ENCODE measurements at regions not wholly inside any gene's neighbourhood (a gene's known extent, or its start where the extent isn't known, plus 50 kb on each side); places are given as distances from the start of the nearest gene placed in this dataset.

GRCh38 chr2:22497064-22497463 lies 887.9 kb upstream of the KLHL29 start:
- H3K9me3 ChIP-seq (ENCODE audit: control insufficient read depth, insufficient read depth, low read depth, low read length): no peaks in the 10 kb centered on the region
- H3K36me3 ChIP-seq (ENCODE audit: control insufficient read depth, insufficient read depth, low read length): no peaks in the 10 kb centered on the region
- H3K27me3 ChIP-seq (ENCODE audit: control insufficient read depth, insufficient read depth, low read length): no peaks in the 10 kb centered on the region
- no peak overlapping the region for H3K4me3 ChIP-seq (ENCODE audit: low read depth, low read length)
- no peaks in the 10 kb centered on the region for H3K4me1 ChIP-seq (ENCODE audit: control insufficient read depth, insufficient read depth, low read length)
- no peak overlapping the region for H3K9ac ChIP-seq (ENCODE audit: low read length)
- no peak overlapping the region for H3K27ac ChIP-seq (ENCODE audit: low read depth, low read length)

GRCh38 chr2:22497789-22498188 lies 887.2 kb upstream of the KLHL29 start:
- Histone ChIP-seq H3K9me3 (ENCODE audit: control insufficient read depth, insufficient read depth, low read depth, low read length) (no peaks in the 10 kb centered on the region), H3K9ac (ENCODE audit: low read length) (no peak overlapping the region), H3K27me3 (ENCODE audit: control insufficient read depth, insufficient read depth, low read length) (no peaks in the 10 kb centered on the region), H3K4me3 (ENCODE audit: low read depth, low read length) (no peak overlapping the region), H3K27ac (ENCODE audit: low read depth, low read length) (no peak overlapping the region), H3K36me3 (ENCODE audit: control insufficient read depth, insufficient read depth, low read length) (no peaks in the 10 kb centered on the region), H3K4me1 (ENCODE audit: control insufficient read depth, insufficient read depth, low read length) (no peaks in the 10 kb centered on the region)

GRCh38 chr2:22499082-22499839 lies 885.7 kb upstream of the KLHL29 start:
- Histone ChIP-seq H3K9me3 (ENCODE audit: control insufficient read depth, insufficient read depth, low read depth, low read length) (no peaks in the 10 kb centered on the region), H3K9ac (ENCODE audit: low read length) (no peak overlapping the region), H3K4me1 (ENCODE audit: control insufficient read depth, insufficient read depth, low read length) (no peaks in the 10 kb centered on the region), H3K36me3 (ENCODE audit: control insufficient read depth, insufficient read depth, low read length) (no peaks in the 10 kb centered on the region), H3K27me3 (ENCODE audit: control insufficient read depth, insufficient read depth, low read length) (no peaks in the 10 kb centered on the region), H3K4me3 (ENCODE audit: low read depth, low read length) (no peak overlapping the region), H3K27ac (ENCODE audit: low read depth, low read length) (no peak overlapping the region)

GRCh38 chr2:22500555-22500935 lies 884.4 kb upstream of the KLHL29 start:
- Histone ChIP-seq H3K4me1 (ENCODE audit: control insufficient read depth, insufficient read depth, low read length) (no peaks in the 10 kb centered on the region), H3K27ac (ENCODE audit: low read depth, low read length) (no peak overlapping the region), H3K27me3 (ENCODE audit: control insufficient read depth, insufficient read depth, low read length) (no peaks in the 10 kb centered on the region), H3K9ac (ENCODE audit: low read length) (no peak overlapping the region), H3K36me3 (ENCODE audit: control insufficient read depth, insufficient read depth, low read length) (no peaks in the 10 kb centered on the region), H3K9me3 (ENCODE audit: control insufficient read depth, insufficient read depth, low read depth, low read length) (no peaks in the 10 kb centered on the region), H3K4me3 (ENCODE audit: low read depth, low read length) (no peak overlapping the region)

- H3K4me1 ChIP-seq (ENCODE audit: control insufficient read depth, insufficient read depth, low read length): no peaks in the 10 kb centered on the region
- H3K9me3 ChIP-seq (ENCODE audit: control insufficient read depth, insufficient read depth, low read depth, low read length): no peaks in the 10 kb centered on the region
- no peaks in the 10 kb centered on the region for H3K27me3 ChIP-seq (ENCODE audit: control insufficient read depth, insufficient read depth, low read length)
- no peaks in the 10 kb centered on the region for H3K36me3 ChIP-seq (ENCODE audit: control insufficient read depth, insufficient read depth, low read length)
- no peak overlapping the region for H3K9ac ChIP-seq (ENCODE audit: low read length)
- H3K4me3 ChIP-seq (ENCODE audit: low read depth, low read length): no peak overlapping the region
- no peak overlapping the region for H3K27ac ChIP-seq (ENCODE audit: low read depth, low read length)
These were observed 883.1 kb upstream of the KLHL29 start for GRCh38 chr2:22501851-22502250.

GRCh38 chr2:22513563-22513962 lies 871.4 kb upstream of the KLHL29 start:
- no peak overlapping the region for H3K4me3 ChIP-seq (ENCODE audit: low read depth, low read length)
- H3K27ac ChIP-seq (ENCODE audit: low read depth, low read length): no peak overlapping the region
- no peaks in the 10 kb centered on the region for H3K9me3 ChIP-seq (ENCODE audit: control insufficient read depth, insufficient read depth, low read depth, low read length)
- no peaks in the 10 kb centered on the region for H3K4me1 ChIP-seq (ENCODE audit: control insufficient read depth, insufficient read depth, low read length)
- no peaks in the 10 kb centered on the region for H3K36me3 ChIP-seq (ENCODE audit: control insufficient read depth, insufficient read depth, low read length)
- H3K27me3 ChIP-seq (ENCODE audit: control insufficient read depth, insufficient read depth, low read length): no peaks in the 10 kb centered on the region
- H3K9ac ChIP-seq (ENCODE audit: low read length): no peak overlapping the region

- Histone ChIP-seq H3K27me3 (ENCODE audit: control insufficient read depth, insufficient read depth, low read length) (no peaks in the 10 kb centered on the region), H3K9ac (ENCODE audit: low read length) (no peak overlapping the region), H3K4me1 (ENCODE audit: control insufficient read depth, insufficient read depth, low read length) (peaks cover 4% of the 10 kb centered on the region), H3K4me3 (ENCODE audit: low read depth, low read length) (no peak overlapping the region), H3K9me3 (ENCODE audit: control insufficient read depth, insufficient read depth, low read depth, low read length) (no peaks in the 10 kb centered on the region), H3K36me3 (ENCODE audit: control insufficient read depth, insufficient read depth, low read length) (no peaks in the 10 kb centered on the region), H3K27ac (ENCODE audit: low read depth, low read length) (no peak overlapping the region)
These were observed 867.8 kb upstream of the KLHL29 start for GRCh38 chr2:22517141-22517540.

GRCh38 chr2:22518641-22519040 lies 866.3 kb upstream of the KLHL29 start:
- no peak overlapping the region for H3K9ac ChIP-seq (ENCODE audit: low read length)
- no peak overlapping the region for H3K27ac ChIP-seq (ENCODE audit: low read depth, low read length)
- H3K27me3 ChIP-seq (ENCODE audit: control insufficient read depth, insufficient read depth, low read length): no peaks in the 10 kb centered on the region
- no peaks in the 10 kb centered on the region for H3K9me3 ChIP-seq (ENCODE audit: control insufficient read depth, insufficient read depth, low read depth, low read length)
- H3K36me3 ChIP-seq (ENCODE audit: control insufficient read depth, insufficient read depth, low read length): no peaks in the 10 kb centered on the region
- peaks cover 4% of the 10 kb centered on the region for H3K4me1 ChIP-seq (ENCODE audit: control insufficient read depth, insufficient read depth, low read length)
- H3K4me3 ChIP-seq (ENCODE audit: low read depth, low read length): no peak overlapping the region

GRCh38 chr2:22520369-22521288 lies 864.4 kb upstream of the KLHL29 start:
- Histone ChIP-seq H3K27me3 (ENCODE audit: control insufficient read depth, insufficient read depth, low read length) (no peaks in the 10 kb centered on the region), H3K9me3 (ENCODE audit: control insufficient read depth, insufficient read depth, low read depth, low read length) (no peaks in the 10 kb centered on the region), H3K4me3 (ENCODE audit: low read depth, low read length) (no peak overlapping the region), H3K27ac (ENCODE audit: low read depth, low read length) (no peak overlapping the region), H3K36me3 (ENCODE audit: control insufficient read depth, insufficient read depth, low read length) (no peaks in the 10 kb centered on the region), H3K9ac (ENCODE audit: low read length) (no peak overlapping the region), H3K4me1 (ENCODE audit: control insufficient read depth, insufficient read depth, low read length) (peaks cover 4% of the 10 kb centered on the region)

GRCh38 chr2:22521620-22522019 lies 863.4 kb upstream of the KLHL29 start:
- no peaks in the 10 kb centered on the region for H3K9me3 ChIP-seq (ENCODE audit: control insufficient read depth, insufficient read depth, low read depth, low read length)

GRCh38 chr2:22525681-22526080 lies 859.3 kb upstream of the KLHL29 start:
- Histone ChIP-seq H3K4me3 (ENCODE audit: low read depth, low read length) (no peak overlapping the region), H3K9me3 (ENCODE audit: control insufficient read depth, insufficient read depth, low read depth, low read length) (no peaks in the 10 kb centered on the region), H3K9ac (ENCODE audit: low read length) (no peak overlapping the region), H3K27ac (ENCODE audit: low read depth, low read length) (no peak overlapping the region), H3K27me3 (ENCODE audit: control insufficient read depth, insufficient read depth, low read length) (no peaks in the 10 kb centered on the region), H3K36me3 (ENCODE audit: control insufficient read depth, insufficient read depth, low read length) (no peaks in the 10 kb centered on the region), H3K4me1 (ENCODE audit: control insufficient read depth, insufficient read depth, low read length) (peaks cover 4% of the 10 kb centered on the region)

More at GRCh38 chr2:22521620-22522019, 863.4 kb upstream of the KLHL29 start:
- no peaks in the 10 kb centered on the region for H3K36me3 ChIP-seq (ENCODE audit: control insufficient read depth, insufficient read depth, low read length)
- no peak overlapping the region for H3K4me3 ChIP-seq (ENCODE audit: low read depth, low read length)
- peaks cover 4% of the 10 kb centered on the region for H3K4me1 ChIP-seq (ENCODE audit: control insufficient read depth, insufficient read depth, low read length)
- H3K9ac ChIP-seq (ENCODE audit: low read length): no peak overlapping the region
- H3K27ac ChIP-seq (ENCODE audit: low read depth, low read length): no peak overlapping the region
- H3K27me3 ChIP-seq (ENCODE audit: control insufficient read depth, insufficient read depth, low read length): no peaks in the 10 kb centered on the region

Measured in HUES6 (cell line).